A549 (cell line): ENCODE measurements at regions not wholly inside any gene's neighbourhood (a gene's known extent, or its start where the extent isn't known, plus 50 kb on each side); places are given as distances from the start of the nearest gene placed in this dataset.

Experiments used
- ATAC-seq, 2 experiments: fragments of 200-7000 bp in 1 of 2; fragments of >200 bp in 1 of 2; cut with Nextera tagmentation in 1 of 2; cut with Tn5 transposase in 1 of 2; 3 replicates each; pipeline versions ENCODE4 v1.8.0 to v1.9.1; 2018 to 2020; ENCODE audit warnings: mild to moderate bottlenecking in 1 of 2, moderate library complexity in 1 of 2
- CTCF ChIA-PET: fragments of 300-600 bp; sonication (Branson Sonifier 250); formaldehyde crosslinking; extraction: SDS; loops from one replicate; lab custom pipeline; 2021; ENCODE audit warnings: antibody characterized with exemption, inconsistent platforms; lab: Yijun Ruan, JAX
- POLR2A ChIA-PET: fragments of 350-600 bp; formaldehyde crosslinking; extraction: SDS; loops from one replicate; lab custom pipeline; 2021; ENCODE audit warnings: antibody characterized with exemption, inconsistent platforms; lab: Yijun Ruan, JAX
- DNase-seq, 2 experiments: peaks; one replicate each; pipeline versions ENCODE4 v3.0.0 to v3.0.0-alpha.2; 2011 to 2016; ENCODE audit warnings: low read depth in 1 of 2, low spot score in 1 of 2
- FAIRE-seq: peaks from 2 replicates; lab custom pipeline; 2011; peaks lifted over from hg19 to GRCh38; lab: Jason Lieb, UNC
- H3K27ac ChIP-seq, 2 experiments: fragments of >200 bp; sonication (Bioruptor Twin); formaldehyde crosslinking; 3 replicates each; pipeline ENCODE4 v1.5.1; 2016 to 2017
- H3K4me1 ChIP-seq: fragments of >200 bp; sonication (Bioruptor Twin); formaldehyde crosslinking; 3 replicates; pipeline ENCODE4 v1.6.1; 2016
- H3K4me2 ChIP-seq: fragments of >200 bp; sonication (Bioruptor Twin); formaldehyde crosslinking; 3 replicates; pipeline ENCODE4 v1.6.1; 2016
- H3K4me3 ChIP-seq: fragments of >200 bp; sonication (Bioruptor Twin); formaldehyde crosslinking; 3 replicates; pipeline ENCODE4 v1.5.1; 2016
- H3K9me3 ChIP-seq: fragments of >200 bp; sonication (Bioruptor Twin); formaldehyde crosslinking; 3 replicates; pipeline ENCODE4 v1.6.1; 2016
- BHLHE40 ChIP-seq: IDR thresholded peaks from 2 replicates; pipeline ENCODE4 v1.6.1; 2012; ENCODE audit warnings: low read depth, low read length, inconsistent platforms
- CHD2 ChIP-seq: fragments of 150-350 bp; IDR thresholded peaks from 2 replicates; pipeline ENCODE4 v1.6.1; 2014; ENCODE audit warnings: low read length; ENCODE audit not compliant: partially characterized antibody
- CHD4 ChIP-seq: fragments of 200-600 bp; sonication (generic); IDR thresholded peaks from 2 replicates; pipeline ENCODE4 v1.6.1; 2016; ENCODE audit warnings: antibody characterized with exemption, mild to moderate bottlenecking, borderline replicate concordance
- EHF ChIP-seq: fragments of 250-450 bp; sonication (Bioruptor Pico); IDR thresholded peaks from 2 replicates; pipeline ENCODE4 v1.5.0; 2020; ENCODE audit warnings: mild to moderate bottlenecking
- HOXB5 ChIP-seq: fragments of 250-450 bp; sonication (Bioruptor Pico); IDR thresholded peaks from 2 replicates; pipeline ENCODE4 v1.5.0; 2020; ENCODE audit warnings: mild to moderate bottlenecking, moderate library complexity
- JUN ChIP-seq, 2 experiments: fragments of >200 bp; sonication (Bioruptor Twin); formaldehyde crosslinking; IDR thresholded peaks; 2 replicates in 1 of 2; 3 replicates in 1 of 2; pipeline ENCODE4 v1.6.1; 2016 to 2017
- JUNB ChIP-seq: fragments of >200 bp; sonication (Bioruptor Twin); formaldehyde crosslinking; IDR thresholded peaks from 2 replicates; pipeline ENCODE4 v1.6.1; 2016
- MAZ ChIP-seq: fragments of 150-350 bp; IDR thresholded peaks from 2 replicates; pipeline ENCODE4 v1.6.1; 2014; ENCODE audit warnings: antibody characterized with exemption, low read depth, low read length, borderline replicate concordance
- MYC ChIP-seq: IDR thresholded peaks from 2 replicates; pipeline ENCODE4 v1.6.1; 2012; ENCODE audit warnings: mild to moderate bottlenecking, inconsistent platforms, low read length, improper control_type of control experiment, borderline replicate concordance
- POLR2AphosphoS2 ChIP-seq: conservative IDR thresholded peaks from 2 replicates; pipeline ENCODE4 v1.6.1; 2012; ENCODE audit warnings: low read length, improper control_type of control experiment, inconsistent platforms
- RNF2 ChIP-seq: fragments of 200-600 bp; sonication (generic); IDR thresholded peaks from 2 replicates; pipeline ENCODE4 v1.6.1; 2016; ENCODE audit warnings: low read depth, mild to moderate bottlenecking, antibody characterized with exemption, moderate library complexity, borderline replicate concordance
- SREBF2 ChIP-seq: fragments of 450-650 bp; IDR thresholded peaks from 2 replicates; pipeline ENCODE4 v1.6.1; 2014; ENCODE audit warnings: mild to moderate bottlenecking, moderate library complexity
- WGBS: methylation state at CpG from one replicate; pipeline ENCODE4 v1.1.6; 2017; ENCODE audit errors: missing lambda C conversion rate; 5-methylcytosine and 5-hydroxymethylcytosine counted together
- TF ChIP-seq, protein P1 (sequence below): IDR thresholded peaks from 2 replicates; pipeline ENCODE4 v1.6.1; 2012
- TF ChIP-seq, protein P2 (sequence below): fragments of 200-600 bp; sonication (generic); IDR thresholded peaks from 2 replicates; pipeline ENCODE4 v1.6.1; 2016; ENCODE audit warnings: antibody characterized with exemption, mild to moderate bottlenecking, moderate library complexity

DNA sequence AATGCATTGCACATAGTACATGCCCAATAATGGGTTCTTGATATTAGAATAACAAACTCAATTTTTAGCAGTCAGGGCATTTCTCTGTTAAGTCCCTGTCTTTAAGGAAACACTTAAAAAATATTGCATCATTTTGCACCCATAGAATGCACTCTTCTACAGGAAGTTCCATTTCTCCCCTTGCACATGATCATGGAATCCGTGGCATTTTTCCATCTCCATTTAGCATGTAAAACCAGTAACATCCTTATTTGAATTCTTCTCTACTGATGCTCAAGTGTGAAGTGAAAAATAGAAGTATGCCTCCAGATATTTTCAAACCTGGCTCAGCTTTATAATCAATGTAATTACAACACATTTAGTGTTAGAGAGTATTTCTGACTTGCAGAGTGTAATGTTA lies 192.8 kb downstream of the RWDD3 start:
- Histone ChIP-seq H3K9me3 (no peaks in the 10 kb centered on the region), H3K4me2 (no peak overlapping the region), H3K4me1 (no peaks in the 10 kb centered on the region), H3K27ac (no peak overlapping the region), H3K4me3 (no peak overlapping the region)
- WGBS, result 0% methylated on average over 1 of the region's 1 CpG
- no peak for TF ChIP-seq MYC
- no peak for TF ChIP-seq MAZ
- TF ChIP-seq, protein P1, sequence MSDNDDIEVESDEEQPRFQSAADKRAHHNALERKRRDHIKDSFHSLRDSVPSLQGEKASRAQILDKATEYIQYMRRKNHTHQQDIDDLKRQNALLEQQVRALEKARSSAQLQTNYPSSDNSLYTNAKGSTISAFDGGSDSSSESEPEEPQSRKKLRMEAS, result no peak
- no peak for TF ChIP-seq POLR2AphosphoS2
- no peak for TF ChIP-seq HOXB5 (CRISPR knock-in tag)
- TF ChIP-seq, protein P2, sequence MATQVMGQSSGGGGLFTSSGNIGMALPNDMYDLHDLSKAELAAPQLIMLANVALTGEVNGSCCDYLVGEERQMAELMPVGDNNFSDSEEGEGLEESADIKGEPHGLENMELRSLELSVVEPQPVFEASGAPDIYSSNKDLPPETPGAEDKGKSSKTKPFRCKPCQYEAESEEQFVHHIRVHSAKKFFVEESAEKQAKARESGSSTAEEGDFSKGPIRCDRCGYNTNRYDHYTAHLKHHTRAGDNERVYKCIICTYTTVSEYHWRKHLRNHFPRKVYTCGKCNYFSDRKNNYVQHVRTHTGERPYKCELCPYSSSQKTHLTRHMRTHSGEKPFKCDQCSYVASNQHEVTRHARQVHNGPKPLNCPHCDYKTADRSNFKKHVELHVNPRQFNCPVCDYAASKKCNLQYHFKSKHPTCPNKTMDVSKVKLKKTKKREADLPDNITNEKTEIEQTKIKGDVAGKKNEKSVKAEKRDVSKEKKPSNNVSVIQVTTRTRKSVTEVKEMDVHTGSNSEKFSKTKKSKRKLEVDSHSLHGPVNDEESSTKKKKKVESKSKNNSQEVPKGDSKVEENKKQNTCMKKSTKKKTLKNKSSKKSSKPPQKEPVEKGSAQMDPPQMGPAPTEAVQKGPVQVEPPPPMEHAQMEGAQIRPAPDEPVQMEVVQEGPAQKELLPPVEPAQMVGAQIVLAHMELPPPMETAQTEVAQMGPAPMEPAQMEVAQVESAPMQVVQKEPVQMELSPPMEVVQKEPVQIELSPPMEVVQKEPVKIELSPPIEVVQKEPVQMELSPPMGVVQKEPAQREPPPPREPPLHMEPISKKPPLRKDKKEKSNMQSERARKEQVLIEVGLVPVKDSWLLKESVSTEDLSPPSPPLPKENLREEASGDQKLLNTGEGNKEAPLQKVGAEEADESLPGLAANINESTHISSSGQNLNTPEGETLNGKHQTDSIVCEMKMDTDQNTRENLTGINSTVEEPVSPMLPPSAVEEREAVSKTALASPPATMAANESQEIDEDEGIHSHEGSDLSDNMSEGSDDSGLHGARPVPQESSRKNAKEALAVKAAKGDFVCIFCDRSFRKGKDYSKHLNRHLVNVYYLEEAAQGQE, result no peak
- TF ChIP-seq EHF (CRISPR knock-in tag), result no peak
- no peak for TF ChIP-seq RNF2
- FAIRE-seq (no peak), ATAC-seq (no peak), DNase-seq (no peak)
- ChIA-PET CTCF (no interaction called here), POLR2A (no interaction called here)

DNA sequence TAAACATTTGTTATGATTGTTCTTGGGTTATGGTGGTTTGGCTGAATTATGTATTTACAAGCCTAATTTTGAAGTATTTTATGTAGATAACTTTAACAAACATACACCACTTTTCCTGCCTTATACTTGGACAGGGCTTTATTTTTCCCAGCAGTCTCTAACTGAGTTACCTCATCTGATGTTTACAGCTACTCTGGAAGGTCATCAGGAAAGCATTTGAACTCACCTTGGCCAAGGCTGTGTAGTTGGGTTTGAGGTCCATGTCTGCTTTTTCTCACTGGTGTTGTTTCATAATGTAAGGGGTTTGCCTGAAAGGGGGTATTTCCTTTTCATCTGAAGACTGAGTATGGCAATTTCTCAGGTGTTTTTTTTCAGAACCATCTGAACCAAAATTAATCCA lies 193.5 kb downstream of the RWDD3 start:
- FAIRE-seq (no peak), ATAC-seq (no peak), DNase-seq (no peak)
- Histone ChIP-seq H3K4me3 (no peak overlapping the region), H3K27ac (no peak overlapping the region), H3K4me2 (no peak overlapping the region), H3K4me1 (no peaks in the 10 kb centered on the region), H3K9me3 (no peaks in the 10 kb centered on the region)
- CTCF ChIA-PET, result no interaction called here
- POLR2A ChIA-PET, result no interaction called here
- TF ChIP-seq, protein P2, result no peak

DNA sequence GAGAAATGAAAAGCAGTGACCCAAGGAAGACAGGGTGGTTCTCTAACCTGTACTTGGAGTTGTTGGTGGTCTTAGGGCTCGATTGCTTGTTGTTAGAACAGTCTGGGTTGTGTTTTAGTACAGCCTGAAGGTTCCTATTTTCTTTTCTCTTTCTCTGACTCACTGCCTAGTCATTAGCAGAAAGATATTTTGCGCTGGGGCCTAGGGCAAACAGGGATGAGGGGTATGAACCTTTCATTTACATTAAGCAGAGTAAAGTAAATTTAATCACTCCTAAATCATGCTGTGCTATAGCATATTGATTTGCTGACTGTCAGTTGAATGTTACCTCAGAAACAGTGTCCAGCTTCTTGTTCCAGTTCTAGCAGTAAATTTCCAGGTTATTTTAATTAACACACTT lies 197.2 kb downstream of the RWDD3 start:
- DNase-seq (no peak), ATAC-seq (no peak), FAIRE-seq (no peak)
- no peak overlapping the region for H3K27ac ChIP-seq
- no peak overlapping the region for H3K4me3 ChIP-seq
- no peaks in the 10 kb centered on the region for H3K4me1 ChIP-seq
- TF ChIP-seq CHD2 (no peak), HOXB5 (CRISPR knock-in tag) (no peak), JUNB (no peak), SREBF2 (no peak), CHD4 (no peak), BHLHE40 (no peak), JUN (IDR thresholded peaks at IDR 0.05) (no peak)
- TF ChIP-seq, protein P2, result no peak
- TF ChIP-seq, all 56 proteins: peak for 0
- POLR2A ChIA-PET, result no interaction called here
- CTCF ChIA-PET, result no interaction called here
- WGBS, result 3% methylated on average over 2 of the region's 2 CpGs
- Histone ChIP-seq H3K4me2 (no peak overlapping the region), H3K9me3 (no peaks in the 10 kb centered on the region)
